ENCODE measurements at regions not wholly inside any gene's neighbourhood (a gene's known extent, or its start where the extent isn't known, plus 50 kb on each side); places are given as distances from the start of the nearest gene placed in this dataset.

- ATAC-seq, result no peak
- no peaks in the 10 kb centered on the region for H3K27me3 Mint-ChIP-seq
- no peaks in the 10 kb centered on the region for H3K4me1 Mint-ChIP-seq
- DNase-seq, result no peak
- H3K27ac Mint-ChIP-seq, result no peak overlapping the region
- no peak overlapping the region for H3K4me3 Mint-ChIP-seq
- peaks cover 0 to 16% of the 10 kb centered on the region in 2 donors for H3K9me3 Mint-ChIP-seq
Observed at GRCh38 chr5:24909210-24909609, 264.4 kb upstream of the CDH10 start.

GRCh38 chr5:24906689-24907088 lies 261.9 kb upstream of the CDH10 start:
- DNase-seq (no peak), ATAC-seq (no peak)
- no peak overlapping the region for H3K27ac Mint-ChIP-seq
- no peak overlapping the region for H3K4me3 Mint-ChIP-seq
- no peaks in the 10 kb centered on the region for H3K27me3 Mint-ChIP-seq
- H3K9me3 Mint-ChIP-seq, result peaks cover 0 to 16% of the 10 kb centered on the region in 2 donors
- no peaks in the 10 kb centered on the region for H3K4me1 Mint-ChIP-seq

- DNase-seq (no peak), ATAC-seq (no peak)
- Mint-ChIP-seq H3K27ac (no peak overlapping the region), H3K27me3 (no peaks in the 10 kb centered on the region), H3K4me3 (no peak overlapping the region), H3K4me1 (no peaks in the 10 kb centered on the region), H3K9me3 (peaks cover 0 to 15% of the 10 kb centered on the region in 2 donors)
Observed at GRCh38 chr5:24904981-24905517, 260.3 kb upstream of the CDH10 start.

- ATAC-seq (no peak), DNase-seq (no peak)
- H3K4me1 Mint-ChIP-seq, result no peaks in the 10 kb centered on the region
- no peak overlapping the region for H3K27ac Mint-ChIP-seq
- no peak overlapping the region for H3K4me3 Mint-ChIP-seq
- no peaks in the 10 kb centered on the region for H3K27me3 Mint-ChIP-seq
- H3K9me3 Mint-ChIP-seq, result peaks cover 11 to 13% of the 10 kb centered on the region in 2 donors
Observed at GRCh38 chr5:24899180-24899579, 254.4 kb upstream of the CDH10 start.

- Mint-ChIP-seq H3K27ac (no peak overlapping the region), H3K4me1 (no peaks in the 10 kb centered on the region), H3K27me3 (no peaks in the 10 kb centered on the region), H3K4me3 (no peak overlapping the region), H3K9me3 (no peaks in the 10 kb centered on the region)
- ATAC-seq, result no peak
- DNase-seq, result no peak
Observed at GRCh38 chr5:24864244-24864643, 219.5 kb upstream of the CDH10 start.

GRCh38 chr5:24862117-24862516 lies 217.3 kb upstream of the CDH10 start:
- DNase-seq (no peak), ATAC-seq (no peak)
- Mint-ChIP-seq H3K9me3 (no peaks in the 10 kb centered on the region), H3K4me1 (no peaks in the 10 kb centered on the region), H3K4me3 (no peak overlapping the region), H3K27ac (no peak overlapping the region), H3K27me3 (no peaks in the 10 kb centered on the region)

- DNase-seq, result no peak
- no peak for ATAC-seq
- H3K4me3 Mint-ChIP-seq, result no peak overlapping the region
- no peaks in the 10 kb centered on the region for H3K27me3 Mint-ChIP-seq
- H3K9me3 Mint-ChIP-seq, result peaks cover 4 to 5% of the 10 kb centered on the region in 2 donors
- no peak overlapping the region for H3K27ac Mint-ChIP-seq
- no peaks in the 10 kb centered on the region for H3K4me1 Mint-ChIP-seq
Observed at GRCh38 chr5:24855485-24855884, 210.7 kb upstream of the CDH10 start.

GRCh38 chr5:24854850-24855249 lies 210.1 kb upstream of the CDH10 start:
- ATAC-seq, result no peak
- Mint-ChIP-seq H3K27me3 (no peaks in the 10 kb centered on the region), H3K4me1 (no peaks in the 10 kb centered on the region), H3K9me3 (peaks cover 4 to 5% of the 10 kb centered on the region in 2 donors), H3K27ac (no peak overlapping the region), H3K4me3 (no peak overlapping the region)
- no peak for DNase-seq

GRCh38 chr5:24854350-24854749 lies 209.6 kb upstream of the CDH10 start:
- DNase-seq, result no peak
- Mint-ChIP-seq H3K4me1 (no peaks in the 10 kb centered on the region), H3K4me3 (no peak overlapping the region), H3K27ac (no peak overlapping the region), H3K27me3 (no peaks in the 10 kb centered on the region), H3K9me3 (peaks cover 4 to 5% of the 10 kb centered on the region in 2 donors)
- no peak for ATAC-seq

GRCh38 chr5:24850926-24851486 lies 206.2 kb upstream of the CDH10 start:
- no peaks in the 10 kb centered on the region for H3K4me1 Mint-ChIP-seq
- H3K9me3 Mint-ChIP-seq, result peaks cover 4 to 12% of the 10 kb centered on the region in 2 donors
- H3K27ac Mint-ChIP-seq, result no peak overlapping the region
- no peak overlapping the region for H3K4me3 Mint-ChIP-seq
- no peak for ATAC-seq
- no peak for DNase-seq
- no peaks in the 10 kb centered on the region for H3K27me3 Mint-ChIP-seq

GRCh38 chr5:24849210-24849609 lies 204.4 kb upstream of the CDH10 start:
- Mint-ChIP-seq H3K4me1 (no peaks in the 10 kb centered on the region), H3K27ac (no peak overlapping the region), H3K4me3 (no peak overlapping the region), H3K27me3 (no peaks in the 10 kb centered on the region), H3K9me3 (peaks cover 4 to 12% of the 10 kb centered on the region in 2 donors)
- DNase-seq (no peak), ATAC-seq (no peak)

GRCh38 chr5:24831989-24832388 lies 187.2 kb upstream of the CDH10 start:
- no peak for DNase-seq
- no peak for ATAC-seq
- H3K27ac Mint-ChIP-seq, result no peak overlapping the region

GRCh38 chr5:24823625-24824024 lies 178.8 kb upstream of the CDH10 start:
- Mint-ChIP-seq H3K9me3 (peaks cover 9 to 17% of the 10 kb centered on the region in 2 donors), H3K4me1 (no peaks in the 10 kb centered on the region), H3K4me3 (no peak overlapping the region), H3K27me3 (no peaks in the 10 kb centered on the region), H3K27ac (no peak overlapping the region)
- no peak for DNase-seq
- ATAC-seq, result no peak

More at GRCh38 chr5:24831989-24832388, 187.2 kb upstream of the CDH10 start:
- peaks cover 5 to 7% of the 10 kb centered on the region in 2 donors for H3K9me3 Mint-ChIP-seq
- no peak overlapping the region for H3K4me3 Mint-ChIP-seq
- no peaks in the 10 kb centered on the region for H3K4me1 Mint-ChIP-seq
- no peaks in the 10 kb centered on the region for H3K27me3 Mint-ChIP-seq

GRCh38 chr5:24819841-24820240 lies 175.1 kb upstream of the CDH10 start:
- Mint-ChIP-seq H3K4me3 (no peak overlapping the region), H3K27me3 (no peaks in the 10 kb centered on the region), H3K27ac (no peak overlapping the region), H3K4me1 (no peaks in the 10 kb centered on the region), H3K9me3 (peaks cover 14 to 23% of the 10 kb centered on the region in 2 donors)
- ATAC-seq (no peak), DNase-seq (no peak)

- H3K27ac Mint-ChIP-seq, result no peak overlapping the region
- ATAC-seq (no peak), DNase-seq (no peak)
- no peaks in the 10 kb centered on the region for H3K4me1 Mint-ChIP-seq
- no peak overlapping the region for H3K4me3 Mint-ChIP-seq
- H3K9me3 Mint-ChIP-seq, result peaks cover 10 to 23% of the 10 kb centered on the region in 2 donors
- H3K27me3 Mint-ChIP-seq, result no peaks in the 10 kb centered on the region
Observed at GRCh38 chr5:24817966-24818365, 173.2 kb upstream of the CDH10 start.

GRCh38 chr5:24816206-24816605 lies 171.4 kb upstream of the CDH10 start:
- no peak overlapping the region for H3K4me3 Mint-ChIP-seq
- ATAC-seq, result no peak

GRCh38 chr5:24805230-24805629 lies 160.5 kb upstream of the CDH10 start:
- no peak overlapping the region for H3K4me3 Mint-ChIP-seq
- no peak for ATAC-seq
- DNase-seq, result no peak
- H3K9me3 Mint-ChIP-seq, result peaks cover 11 to 14% of the 10 kb centered on the region in 2 donors
- H3K4me1 Mint-ChIP-seq, result no peaks in the 10 kb centered on the region
- no peaks in the 10 kb centered on the region for H3K27me3 Mint-ChIP-seq
- no peak overlapping the region for H3K27ac Mint-ChIP-seq

More at GRCh38 chr5:24816206-24816605, 171.4 kb upstream of the CDH10 start:
- Mint-ChIP-seq H3K4me1 (no peaks in the 10 kb centered on the region), H3K9me3 (peaks cover 5 to 15% of the 10 kb centered on the region in 2 donors), H3K27me3 (no peaks in the 10 kb centered on the region), H3K27ac (no peak overlapping the region)
- DNase-seq, result no peak
